Activated CD4-positive, CD25-positive, alpha-beta regulatory T cell treated with anti-CD3 and anti-CD28 coated beads, Interleukin-2, amount 50 U/mL, for 24 hours (primary cell): ENCODE measurements at regions not wholly inside any gene's neighbourhood (a gene's known extent, or its start where the extent isn't known, plus 50 kb on each side); places are given as distances from the start of the nearest gene placed in this dataset.
A peak's percentile ranks its signal among the peaks of the same experiment; 100 is the strongest.
"Not testable (repeated sequence)": the region's sequence is repeated elsewhere in the genome, so short reads cannot be mapped to it uniquely, and the experiment has no call there.

ENCODE experiments used
- ATAC-seq, 2 donors: fragments of 150-1000 bp; cut with Tn5 transposase; one replicate each; pipeline ENCODE4 v1.10.0; 2021; ENCODE audit warnings: mild to moderate bottlenecking in 1 of 2, moderate library complexity in 1 of 2

GRCh38 chr5:163889369-163889768 lies 383.9 kb downstream of the MAT2B start:
- no peak for ATAC-seq

- ATAC-seq, result no peak
These were observed 384.8 kb downstream of the MAT2B start for GRCh38 chr5:163890261-163890660.

GRCh38 chr5:163893281-163893680 lies 387.9 kb downstream of the MAT2B start:
- ATAC-seq, result no peak

GRCh38 chr5:163894645-163895044 lies 389.2 kb downstream of the MAT2B start:
- ATAC-seq, result no peak

- no peak for ATAC-seq
These were observed 393.5 kb downstream of the MAT2B start for GRCh38 chr5:163898873-163899272.

GRCh38 chr5:163907783-163908182 lies 402.4 kb downstream of the MAT2B start:
- ATAC-seq, result not testable (repeated sequence)

GRCh38 chr5:163908253-163908652 lies 402.8 kb downstream of the MAT2B start:
- ATAC-seq, result no peak

- ATAC-seq, result no peak
These were observed 404.8 kb downstream of the MAT2B start for GRCh38 chr5:163910226-163910625.

GRCh38 chr5:163912046-163912445 lies 406.6 kb downstream of the MAT2B start:
- no peak for ATAC-seq

GRCh38 chr5:163913548-163913947 lies 408.1 kb downstream of the MAT2B start:
- ATAC-seq, result no peak

GRCh38 chr5:163914910-163915309 lies 409.5 kb downstream of the MAT2B start:
- no peak for ATAC-seq

- peak; percentile 17 to 24 for ATAC-seq
These were observed 410.1 kb downstream of the MAT2B start for GRCh38 chr5:163915481-163915961.

GRCh38 chr5:163916376-163916775 lies 411.0 kb downstream of the MAT2B start:
- ATAC-seq, result peak; percentile 21 to 49

GRCh38 chr5:163916861-163917260 lies 411.4 kb downstream of the MAT2B start:
- no peak for ATAC-seq

GRCh38 chr5:163917747-163918146 lies 412.3 kb downstream of the MAT2B start:
- no peak for ATAC-seq

- not testable (repeated sequence) for ATAC-seq
These were observed 429.6 kb downstream of the MAT2B start for GRCh38 chr5:163934990-163935389.

GRCh38 chr5:163938595-163938994 lies 433.2 kb downstream of the MAT2B start:
- no peak for ATAC-seq

GRCh38 chr5:163941079-163941478 lies 435.7 kb downstream of the MAT2B start:
- no peak for ATAC-seq

- no peak for ATAC-seq
These were observed 438.1 kb downstream of the MAT2B start for GRCh38 chr5:163943546-163943945.

- no peak for ATAC-seq
These were observed 439.3 kb downstream of the MAT2B start for GRCh38 chr5:163944738-163945137.

- ATAC-seq, result no peak
These were observed 442.6 kb downstream of the MAT2B start for GRCh38 chr5:163947848-163948666.

GRCh38 chr5:163950248-163950647 lies 444.8 kb downstream of the MAT2B start:
- no peak for ATAC-seq

- ATAC-seq, result no peak
These were observed 445.6 kb downstream of the MAT2B start for GRCh38 chr5:163951069-163951468.

- ATAC-seq, result no peak
These were observed 448.5 kb downstream of the MAT2B start for GRCh38 chr5:163953901-163954300.

GRCh38 chr5:163961230-163961629 lies 455.8 kb downstream of the MAT2B start:
- not testable (repeated sequence) for ATAC-seq
